ENCODE measurements at regions not wholly inside any gene's neighbourhood (a gene's known extent, or its start where the extent isn't known, plus 50 kb on each side); places are given as distances from the start of the nearest gene placed in this dataset.

GRCh38 chr3:177657243-177657642, 460.0 kb upstream of the TBL1XR1 start:
- TF ChIP-seq CTCF (conservative IDR thresholded peaks at IDR 0.05; ENCODE audit: low read depth, low read length) (no peak), EZH2phosphoT487 (IDR thresholded peaks at IDR 0.05; ENCODE audit: borderline replicate concordance, low read length) (no peak)

Measured in PC-3 (cell line).